SK-N-SH treated with all-trans-retinoic acid at 6 μM for 48 hours (cell line): ENCODE measurements at regions not wholly inside any gene's neighbourhood (a gene's known extent, or its start where the extent isn't known, plus 50 kb on each side); places are given as distances from the start of the nearest gene placed in this dataset.
A peak's percentile ranks its signal among the peaks of the same experiment; 100 is the strongest.

Experiments used
- CSDC2 ChIP-seq: fragments of 250-450 bp; sonication (Bioruptor Pico); IDR thresholded peaks from 2 replicates; pipeline ENCODE4 v1.5.0; 2020; ENCODE audit warnings: mild to moderate bottlenecking, moderate library complexity
- ZFP3 ChIP-seq: fragments of 250-450 bp; sonication (Bioruptor Pico); IDR thresholded peaks from 2 replicates; pipeline ENCODE4 v1.5.0; 2020; ENCODE audit warnings: mild to moderate bottlenecking, moderate library complexity
- ZNF8 ChIP-seq: fragments of 450-650 bp; formaldehyde crosslinking; IDR thresholded peaks from 2 replicates; pipeline ENCODE4 v1.5.0; 2020; ENCODE audit warnings: mild to moderate bottlenecking, moderate library complexity

DNA sequence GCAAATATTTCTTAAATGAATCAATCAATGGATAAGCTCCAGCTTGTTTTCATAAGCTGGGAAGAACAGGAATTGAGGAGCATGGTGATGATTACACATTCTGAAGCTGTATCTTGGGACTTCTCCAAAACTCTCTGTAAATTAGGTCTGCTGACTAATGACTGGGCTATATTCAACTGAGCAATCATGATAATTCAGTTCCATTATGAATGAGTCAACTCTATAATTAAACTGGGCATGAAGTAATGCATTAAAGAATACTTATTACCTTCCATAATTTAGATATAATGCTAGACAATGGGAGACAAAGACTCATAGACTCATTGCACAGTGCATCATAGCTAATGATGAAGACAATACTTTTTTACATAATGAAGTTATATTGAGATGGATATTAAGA lies 207.4 kb downstream of the CBLN2 start:
- 0 out of 2 replicates have a peak, but pooled peaks have one; percentile 44 for TF ChIP-seq ZFP3 (CRISPR knock-in tag)
- no peak for TF ChIP-seq ZNF8 (CRISPR knock-in tag)
- no peak for TF ChIP-seq CSDC2 (CRISPR knock-in tag)
